ENCODE measurements at regions not wholly inside any gene's neighbourhood (a gene's known extent, or its start where the extent isn't known, plus 50 kb on each side); places are given as distances from the start of the nearest gene placed in this dataset.
"Not testable (repeated sequence)": the region's sequence is repeated elsewhere in the genome, so short reads cannot be mapped to it uniquely, and the experiment has no call there.

DNA sequence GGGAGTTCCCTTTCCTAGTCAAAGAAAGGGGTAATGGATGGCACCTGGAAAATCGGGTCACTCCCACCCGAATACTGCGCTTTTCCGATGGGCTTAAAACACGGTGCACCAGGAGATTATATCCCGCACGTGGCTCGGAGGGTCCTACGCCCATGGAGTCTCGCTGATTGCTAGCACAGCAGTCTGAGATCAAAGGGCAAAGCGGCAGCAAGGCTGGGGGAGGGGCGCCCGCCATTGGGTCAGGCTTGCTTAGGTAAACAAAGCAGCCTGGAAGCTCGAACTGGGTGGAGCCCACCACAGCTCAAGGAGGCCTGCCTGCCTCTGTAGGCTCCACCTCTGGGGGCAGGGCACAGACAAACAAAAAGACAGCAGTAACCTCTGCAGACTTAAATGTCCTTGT is 683.3 kb upstream of the MIR17HG start:
- not testable (repeated sequence) for DNase-seq

DNA sequence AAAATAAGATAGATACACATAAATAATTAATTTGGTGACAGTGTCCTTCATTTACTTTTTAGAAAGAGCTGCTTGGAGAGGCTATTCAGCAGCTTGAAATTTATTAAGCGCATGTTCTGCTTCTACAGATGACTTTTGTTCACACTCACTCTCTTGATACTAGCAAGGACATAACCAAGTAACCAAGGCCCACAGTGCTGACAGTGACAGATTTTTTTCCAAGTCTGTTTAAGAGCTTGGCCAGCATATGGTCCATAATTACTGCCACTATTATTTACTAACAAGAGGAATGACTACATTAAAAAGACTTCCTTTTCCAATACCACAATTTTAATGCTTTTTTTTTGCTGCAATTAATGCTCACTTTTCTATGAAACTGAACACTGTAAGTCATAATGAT is 673.7 kb upstream of the MIR17HG start:
- no peak for DNase-seq

DNA sequence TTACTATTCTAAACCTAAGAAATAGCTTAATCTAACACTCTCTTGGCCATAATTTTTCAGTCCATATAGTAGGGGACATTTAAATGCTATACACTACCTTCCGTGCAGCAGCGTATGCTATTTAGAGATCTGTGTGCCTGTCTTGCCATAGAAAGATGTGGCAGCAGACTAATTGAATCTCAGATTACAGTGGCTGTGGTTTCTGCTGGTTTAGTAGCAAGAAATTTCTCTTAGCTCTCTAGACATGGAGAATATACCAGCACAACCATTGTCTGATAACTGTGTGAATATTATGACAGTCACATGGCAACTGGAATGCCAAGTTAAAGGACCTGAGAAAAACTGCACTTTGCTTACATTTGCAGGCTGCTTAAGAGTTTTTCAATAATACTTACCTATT is 672.4 kb upstream of the MIR17HG start:
- DNase-seq: no peak

DNA sequence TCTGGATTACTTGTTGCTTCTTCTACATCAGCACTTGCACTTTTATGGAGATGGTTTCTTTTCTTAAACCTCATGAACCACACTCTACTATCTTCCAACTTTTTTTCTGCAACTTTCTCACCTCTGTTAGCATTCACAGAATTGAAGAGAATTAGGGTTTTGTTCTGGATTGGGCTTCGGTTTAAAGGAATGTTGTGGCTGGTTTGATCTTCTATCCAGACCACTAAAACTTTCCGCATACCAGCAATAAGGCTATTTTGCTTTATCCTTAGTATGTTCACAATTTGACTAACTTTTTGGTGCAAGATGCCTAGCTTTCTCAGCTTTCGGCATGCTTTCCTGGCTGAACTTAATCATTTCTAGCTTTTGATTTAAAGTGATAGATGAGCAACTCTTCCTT is 666.7 kb upstream of the MIR17HG start:
- no peak for DNase-seq

DNA sequence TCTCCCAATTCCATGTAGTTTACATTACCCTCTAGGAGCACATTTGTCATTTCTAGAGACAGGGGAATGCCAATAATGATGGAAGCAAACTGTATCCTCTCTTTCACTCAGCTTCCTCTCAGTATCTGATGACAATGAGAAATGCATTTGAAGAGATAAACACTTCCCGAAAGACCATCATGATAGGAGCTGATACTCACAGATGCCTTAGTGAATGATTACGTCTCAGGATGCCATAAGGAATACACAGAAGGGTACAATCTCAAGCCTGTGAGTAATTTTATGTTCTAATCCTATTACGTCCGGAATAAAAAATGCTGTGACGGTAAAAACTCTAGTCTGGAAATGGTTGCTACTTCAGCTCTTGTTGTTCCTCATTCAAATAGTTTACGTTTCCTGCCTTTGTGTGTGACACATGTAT is 663.8 kb upstream of the MIR17HG start:
- no peak for DNase-seq

DNA sequence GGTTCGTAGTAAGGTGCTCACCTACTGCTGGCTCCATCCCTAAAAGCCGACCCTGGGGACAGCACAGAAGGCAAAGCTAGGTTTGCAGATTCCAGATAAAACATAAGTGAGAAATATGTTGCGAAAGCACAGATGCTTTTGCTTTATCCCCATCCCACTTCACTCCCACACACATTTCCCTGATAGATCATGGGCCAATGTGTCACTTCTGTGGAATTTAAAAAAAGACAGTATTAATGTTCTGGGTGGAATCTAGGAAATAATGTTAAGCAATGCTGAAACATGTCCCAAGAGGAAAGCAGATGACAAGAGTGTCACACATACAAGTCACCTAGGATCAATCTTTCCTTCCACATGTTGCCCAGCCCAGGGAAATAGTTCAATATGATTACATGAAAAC is 661.0 kb upstream of the MIR17HG start:
- no peak for DNase-seq

DNA sequence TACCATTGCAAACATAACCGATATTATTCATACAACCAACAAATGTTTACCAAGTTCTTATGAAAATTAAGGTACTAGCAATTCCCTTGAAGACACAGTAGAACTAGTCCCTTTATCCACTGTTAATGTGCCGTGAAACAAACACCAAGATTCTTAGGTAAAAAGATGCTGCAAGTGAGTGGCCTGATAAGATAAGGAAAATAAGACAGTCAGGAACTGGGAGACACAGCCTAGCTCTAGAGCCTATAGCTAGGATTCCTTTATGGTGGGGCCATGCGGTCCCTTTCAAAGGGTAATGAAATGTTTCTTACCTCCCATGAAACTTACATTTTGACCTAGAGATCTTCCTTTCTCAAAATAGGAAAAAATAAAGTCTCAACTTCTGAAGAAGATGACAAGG is 658.4 kb upstream of the MIR17HG start:
- DNase-seq: no peak

DNA sequence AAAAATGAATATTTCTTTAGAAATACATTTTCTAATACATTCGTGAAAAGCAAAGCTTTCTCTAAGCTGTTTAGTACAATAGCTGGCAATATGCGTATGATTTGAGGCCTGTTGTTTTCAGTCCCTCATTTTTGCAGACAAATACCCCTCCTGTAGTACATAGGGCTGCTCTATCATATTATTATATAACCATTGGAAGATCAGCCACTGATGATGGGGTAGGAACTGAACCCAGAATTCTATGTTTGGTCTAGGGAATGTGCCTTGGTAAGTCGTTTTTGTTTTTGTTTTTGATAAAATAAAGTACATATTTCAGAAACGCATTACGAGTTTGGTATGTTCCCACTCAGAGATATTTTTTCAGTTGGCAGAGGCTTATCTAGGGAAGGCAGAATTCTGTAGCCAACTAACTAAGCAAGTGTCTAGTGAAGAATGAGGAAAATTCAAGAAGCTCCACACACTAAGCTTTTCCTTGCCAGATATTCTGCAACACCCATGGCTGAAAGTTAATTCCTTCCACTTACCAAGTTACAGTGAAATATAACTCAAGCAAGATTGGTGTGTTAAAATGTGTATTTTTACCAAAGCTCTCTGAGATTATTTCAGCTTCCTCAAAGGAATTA is 656.9 kb upstream of the MIR17HG start:
- no peak for DNase-seq

DNA sequence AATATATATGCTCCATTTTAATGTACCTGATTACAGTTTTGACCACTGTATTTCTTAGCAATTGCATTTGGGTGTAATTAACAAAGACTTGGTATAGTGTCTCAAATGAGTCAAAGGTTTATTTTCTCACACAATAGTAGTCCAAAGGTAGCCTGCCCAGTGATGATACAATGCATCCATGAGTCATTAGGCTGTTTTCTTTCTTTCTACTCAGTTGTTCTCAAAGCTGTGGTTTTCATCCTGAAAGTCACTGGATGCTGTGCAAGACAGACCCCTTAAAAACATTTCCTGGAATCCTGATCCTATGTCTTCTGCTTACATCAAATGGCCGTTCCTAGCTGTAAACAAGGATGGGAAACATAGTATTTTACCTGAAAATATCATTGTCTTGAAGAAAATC is 651.2 kb upstream of the MIR17HG start:
- no peak for DNase-seq

DNA sequence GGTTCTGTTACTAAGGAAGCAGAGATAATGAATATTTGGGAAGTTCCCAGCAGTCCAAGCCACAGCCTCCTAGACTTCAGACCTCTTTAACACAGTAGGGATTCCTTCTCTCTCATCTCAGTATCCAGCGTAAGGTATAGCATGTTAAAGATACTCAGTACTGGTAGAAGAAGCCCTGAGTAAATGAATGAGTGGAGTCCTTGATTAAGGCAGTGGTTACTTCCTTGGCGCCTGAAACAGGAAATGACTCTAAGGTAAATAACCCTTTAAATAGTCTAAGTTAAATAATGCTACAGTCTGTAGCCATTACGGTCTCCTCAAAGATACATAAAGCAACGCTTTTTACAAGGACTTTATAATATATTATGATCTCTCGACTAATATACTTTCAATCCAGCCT is 650.8 kb upstream of the MIR17HG start:
- DNase-seq: no peak

DNA sequence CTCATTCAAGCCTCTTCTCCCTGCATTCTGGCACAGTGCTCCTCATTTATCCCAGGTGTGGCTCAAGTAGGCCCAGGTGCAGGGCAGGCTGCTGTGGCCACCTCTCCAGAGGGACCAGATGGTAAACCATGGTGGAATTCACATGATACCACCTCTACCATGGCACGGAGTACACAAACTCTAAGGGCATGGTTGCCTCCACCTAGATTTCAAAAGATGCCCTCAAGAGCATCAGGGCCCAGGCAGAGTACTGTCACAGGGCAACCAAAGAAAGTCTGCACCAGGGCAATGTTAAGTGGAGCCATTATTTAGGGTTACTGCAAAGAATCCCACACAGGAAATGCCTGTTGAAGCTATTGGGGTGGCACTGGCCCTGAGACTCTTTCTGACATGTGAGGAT is 647.1 kb upstream of the MIR17HG start:
- DNase-seq: no peak

DNA sequence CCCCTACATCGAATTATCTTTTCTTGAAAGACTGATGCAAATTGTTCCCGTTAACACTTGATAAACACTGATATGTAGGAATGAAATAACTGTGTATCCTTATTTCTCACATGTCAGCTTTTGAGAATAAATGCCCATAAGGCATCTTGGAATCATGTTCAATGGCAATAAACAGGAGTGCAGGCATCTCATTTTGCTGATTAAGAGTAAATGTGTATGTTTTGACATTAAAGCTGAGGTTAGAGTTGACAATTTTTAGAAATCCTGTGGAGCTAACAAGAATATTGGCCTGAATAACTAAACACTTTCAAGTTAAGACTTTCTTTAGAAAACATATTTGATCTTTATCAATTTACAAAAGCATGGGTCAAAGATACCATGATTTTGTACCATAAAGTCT is 646.2 kb upstream of the MIR17HG start:
- no peak for DNase-seq

DNA sequence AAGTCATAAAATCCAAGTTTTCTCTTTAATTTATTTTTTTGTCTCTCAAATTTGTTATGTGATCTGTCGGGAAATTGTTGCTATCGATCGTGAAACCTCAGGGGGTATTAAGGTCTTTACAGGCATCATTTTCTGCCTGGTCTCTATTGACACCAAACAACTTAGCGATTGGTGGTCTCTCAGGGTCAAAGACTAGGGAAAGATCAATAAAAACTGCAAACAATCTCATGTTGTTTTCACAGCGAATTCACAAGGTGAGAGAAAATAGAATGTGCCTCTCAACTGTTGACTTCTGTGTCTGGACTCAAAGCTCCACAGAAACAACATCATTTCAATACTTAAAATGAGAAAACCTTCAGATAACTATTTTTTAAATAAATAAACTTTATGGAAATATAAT is 645.4 kb upstream of the MIR17HG start:
- DNase-seq: no peak

DNA sequence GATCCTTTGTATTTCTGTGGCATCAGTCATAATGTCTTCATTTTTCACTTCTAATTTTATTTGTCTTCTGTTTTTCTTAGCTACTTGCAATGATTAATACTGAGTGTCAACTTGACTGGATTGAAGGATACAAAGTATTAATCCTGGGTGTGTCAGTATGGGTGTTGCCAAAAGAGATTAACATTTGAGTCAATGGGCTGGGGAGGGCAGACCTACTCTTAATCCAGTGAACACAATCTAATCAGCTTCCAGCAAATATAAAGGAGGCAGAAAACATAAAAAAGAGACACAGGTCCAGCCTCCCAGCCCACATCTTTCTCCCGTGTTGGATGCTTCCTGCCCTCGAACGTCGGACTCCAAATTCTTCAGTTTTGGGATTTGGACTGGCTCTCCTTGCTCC is 640.9 kb upstream of the MIR17HG start:
- no peak for DNase-seq

DNA sequence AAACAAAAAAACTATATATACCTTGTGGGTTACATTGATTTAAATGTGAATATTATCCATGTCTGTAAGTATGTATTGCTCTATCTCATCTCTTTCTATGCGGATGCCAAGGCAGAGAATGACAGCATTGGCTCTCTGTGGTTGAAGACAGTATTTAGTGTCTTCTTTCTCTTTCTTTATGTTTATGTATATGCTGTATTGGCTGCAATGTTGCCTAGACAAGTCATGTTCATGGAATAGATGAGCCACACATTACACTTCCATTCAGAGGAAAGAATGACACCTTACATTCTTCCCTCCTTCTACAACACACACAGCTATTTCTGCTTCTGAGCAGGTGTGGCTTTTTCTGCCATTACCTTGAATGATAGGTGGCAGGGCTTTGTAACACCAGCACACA is 639.4 kb upstream of the MIR17HG start:
- DNase-seq: no peak

DNA sequence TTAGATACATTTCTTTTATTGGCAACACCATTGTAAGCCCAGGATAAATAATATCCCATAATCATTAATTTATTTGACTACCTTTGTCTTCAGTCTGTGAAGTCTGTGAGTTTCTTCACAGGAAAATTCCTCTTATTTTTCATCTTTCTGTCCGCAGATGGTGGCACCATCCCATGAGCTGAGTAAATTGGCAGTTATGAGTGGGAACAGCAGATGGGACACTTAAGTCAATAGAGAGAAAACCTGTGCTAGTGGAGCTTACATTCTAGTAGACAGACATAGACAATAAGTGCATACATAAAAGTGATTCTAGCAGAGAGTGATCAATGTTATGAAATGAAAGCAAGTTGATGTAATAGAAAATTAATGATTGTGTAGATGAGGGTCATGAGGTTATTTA is 638.2 kb upstream of the MIR17HG start:
- no peak for DNase-seq

DNA sequence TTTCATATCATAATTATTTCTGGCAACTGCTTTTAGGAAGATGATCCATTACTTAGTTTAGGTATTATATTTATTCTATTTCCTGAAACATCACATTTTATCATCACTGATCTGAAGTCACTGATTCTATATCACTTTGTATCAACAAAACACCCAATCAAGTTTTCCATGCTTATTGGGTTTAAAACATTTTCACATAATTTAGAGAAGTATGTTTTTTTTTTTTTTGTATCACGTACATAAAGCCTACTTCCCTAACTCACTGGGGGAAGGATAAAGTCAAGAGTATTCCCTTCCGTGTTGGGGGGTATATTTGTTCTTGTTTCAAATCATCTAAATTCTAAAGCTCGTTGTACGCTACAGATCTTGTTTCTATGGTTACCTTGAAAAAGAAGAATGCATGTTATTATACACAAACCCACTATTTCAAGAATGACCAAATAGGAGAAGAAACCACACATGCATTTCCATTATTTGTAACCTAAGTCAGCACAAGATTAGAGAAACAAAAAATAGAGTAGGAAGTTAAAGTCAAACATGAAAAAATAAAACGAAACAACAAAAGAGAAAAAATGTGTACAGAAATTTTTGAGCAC is 637.2 kb upstream of the MIR17HG start:
- no peak for DNase-seq

DNA sequence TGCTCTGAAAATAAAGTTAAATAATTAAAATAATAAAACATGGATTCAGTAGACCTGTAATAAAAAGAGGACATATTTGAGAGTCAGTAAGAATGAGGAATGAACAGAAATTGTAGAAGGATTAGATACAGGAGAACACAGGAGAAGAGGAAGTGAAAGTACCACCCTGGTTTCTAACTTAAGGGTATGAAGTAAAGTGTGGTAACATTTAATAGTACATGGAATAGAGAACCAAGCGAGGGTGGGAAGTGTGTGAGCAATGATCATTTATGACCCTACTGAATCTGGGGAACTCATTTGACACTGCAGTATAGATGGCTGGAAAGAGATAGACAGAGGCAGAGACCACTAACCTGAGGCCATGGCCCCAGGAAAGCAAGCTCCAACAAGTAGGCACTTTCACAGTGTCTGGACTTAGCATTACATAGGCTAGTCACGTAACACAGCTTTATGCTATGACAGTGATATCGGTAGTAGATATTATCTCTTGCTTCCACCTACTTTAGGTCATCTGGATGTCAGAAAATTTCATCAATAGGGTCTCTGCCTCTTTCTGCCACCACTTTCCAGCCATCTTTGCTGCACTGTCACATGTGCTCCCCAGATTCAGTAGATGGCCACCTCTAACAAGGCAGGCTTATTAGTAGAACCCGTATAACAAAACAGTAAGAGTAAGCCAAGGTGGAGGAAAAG is 633.9 kb upstream of the MIR17HG start:
- no peak for DNase-seq

DNA sequence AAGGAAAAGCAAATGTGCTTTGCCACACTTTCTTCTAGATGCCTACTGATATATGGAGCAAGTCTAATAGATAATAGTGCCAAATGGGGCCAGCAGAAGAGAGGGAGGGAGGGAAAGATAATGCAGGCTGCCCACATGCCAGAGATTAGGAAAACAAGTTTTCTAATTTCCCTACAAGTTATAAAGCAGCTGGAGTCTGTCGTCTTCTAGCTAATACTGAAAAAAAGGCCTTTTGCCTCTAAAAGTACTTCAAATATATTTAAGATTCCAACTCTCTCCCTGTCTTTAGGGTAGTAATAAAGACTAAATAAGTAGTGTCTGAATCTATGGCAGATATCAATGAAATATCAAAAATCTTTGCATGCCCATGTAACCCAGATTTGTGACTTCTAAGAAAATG is 632.0 kb upstream of the MIR17HG start:
- no peak for DNase-seq

DNA sequence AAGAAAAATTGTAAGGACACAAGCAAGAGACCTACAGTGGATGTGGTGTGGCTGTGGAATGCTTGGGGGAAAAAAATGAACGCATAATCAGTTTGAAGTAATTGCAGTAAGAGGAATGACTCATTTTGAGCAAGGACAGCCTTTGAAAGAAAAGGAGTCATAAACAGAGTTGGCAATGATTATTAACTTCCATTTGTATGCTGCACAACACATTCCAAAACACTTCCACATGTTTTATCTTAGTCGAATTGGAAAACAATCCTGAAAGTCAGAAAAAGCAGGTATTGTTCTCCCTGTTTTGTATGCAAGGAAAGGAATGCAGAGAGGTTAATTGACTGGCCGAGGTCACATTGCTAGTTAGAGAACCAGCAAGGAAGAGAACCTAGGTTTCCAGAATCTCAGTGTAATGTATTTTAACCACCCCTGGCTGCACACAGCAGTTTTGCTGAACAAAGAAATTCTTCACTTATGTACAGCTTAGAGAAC is 630.0 kb upstream of the MIR17HG start:
- no peak for DNase-seq

DNA sequence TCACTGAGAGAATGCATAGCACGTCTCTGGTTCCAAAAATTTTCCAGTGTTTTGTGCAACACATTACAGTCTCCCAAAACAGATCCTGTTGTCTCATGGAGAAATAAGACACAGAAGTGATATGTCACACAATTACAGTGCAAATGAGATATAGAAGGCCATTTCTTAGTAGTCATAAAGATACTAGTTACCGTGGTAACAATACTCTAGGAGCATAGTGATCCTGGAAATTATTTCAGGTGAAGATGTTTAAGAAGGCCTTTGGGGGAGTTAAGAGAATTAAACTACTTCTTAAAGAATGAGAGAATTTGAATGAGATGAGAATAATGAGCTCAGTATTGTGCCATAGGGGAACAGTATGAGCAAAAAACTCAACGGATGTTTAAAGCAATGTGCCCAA is 628.0 kb upstream of the MIR17HG start:
- DNase-seq: no peak

DNA sequence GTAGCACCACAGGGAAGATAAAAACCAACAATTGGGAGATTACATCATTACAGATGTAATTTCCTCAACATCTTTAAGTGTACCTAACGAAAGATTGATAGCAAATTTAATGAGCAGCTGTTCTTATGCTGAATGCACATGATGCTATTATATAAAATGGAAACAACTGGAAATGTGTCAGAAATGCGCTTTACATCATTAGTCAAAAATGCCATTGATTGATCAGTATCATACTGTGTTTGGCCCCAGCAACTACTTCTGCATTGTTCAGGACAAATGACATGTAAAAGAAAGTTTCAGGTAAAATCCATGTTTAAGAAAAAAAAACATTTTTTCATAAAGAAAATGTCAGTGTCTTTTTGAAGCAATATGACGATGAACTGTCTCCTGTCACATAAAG is 625.5 kb upstream of the MIR17HG start:
- DNase-seq: no peak

DNA sequence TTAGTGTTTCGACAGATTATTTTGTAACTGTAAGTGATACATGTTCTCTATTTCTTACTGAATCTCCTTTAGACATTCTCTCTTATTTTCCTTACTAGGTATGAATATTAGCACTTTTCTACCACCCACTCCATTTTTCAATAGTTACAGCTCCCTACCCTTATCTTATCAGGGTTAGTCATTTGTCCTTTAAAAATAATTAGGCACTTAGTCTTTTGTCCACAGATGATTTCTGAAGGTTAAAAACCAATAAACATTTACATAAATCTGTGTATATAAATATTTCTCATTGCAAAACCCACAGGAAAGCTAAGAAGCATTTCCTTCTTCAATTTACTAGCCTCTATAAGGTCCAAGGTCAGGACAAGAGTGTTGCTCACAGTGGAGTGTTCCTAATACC is 624.1 kb upstream of the MIR17HG start:
- DNase-seq: no peak

DNA sequence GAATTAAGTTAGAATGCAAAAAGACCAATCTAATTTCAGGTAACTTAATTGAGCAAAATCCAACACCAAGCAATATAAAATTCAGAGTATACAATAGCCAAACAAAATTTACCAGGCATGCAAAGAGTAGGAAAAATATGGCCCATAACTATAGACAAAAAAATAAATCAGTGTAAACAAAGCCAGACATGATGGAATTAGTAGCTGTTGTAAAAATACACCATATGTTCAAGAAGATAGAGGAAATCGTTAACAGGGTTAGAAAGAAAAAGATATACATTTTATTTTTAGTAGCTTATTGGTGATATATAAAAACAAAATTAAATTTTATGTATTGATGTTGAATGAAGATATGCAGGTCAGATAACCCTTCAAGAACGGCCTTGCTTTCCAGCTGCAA is 621.1 kb upstream of the MIR17HG start:
- DNase-seq: no peak

DNA sequence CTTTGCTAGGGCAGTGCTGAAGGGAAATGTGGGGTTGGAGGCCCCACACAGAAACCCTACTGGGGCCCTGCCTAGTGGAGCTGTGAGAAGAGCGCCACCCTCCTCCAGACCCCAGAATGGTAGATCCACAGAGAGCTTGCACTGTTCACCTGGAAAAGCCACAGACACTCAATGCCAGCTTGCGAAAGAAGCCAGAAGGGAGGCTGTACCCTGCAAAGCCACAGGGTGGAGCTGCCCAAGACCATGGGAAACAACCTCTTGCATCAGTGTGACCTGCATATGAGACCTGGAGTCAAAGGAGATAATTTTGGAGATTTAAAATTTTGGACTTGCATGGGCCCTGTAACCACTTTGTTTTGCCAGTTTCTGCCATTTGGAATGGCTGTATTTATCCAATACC is 615.4 kb upstream of the MIR17HG start:
- DNase-seq: peak; percentile 8

All from GDM1 (cell line).